B cell (primary cell): ENCODE measurements at regions not wholly inside any gene's neighbourhood (a gene's known extent, or its start where the extent isn't known, plus 50 kb on each side); places are given as distances from the start of the nearest gene placed in this dataset.

Experiments
- EZH2 ChIP-seq: IDR thresholded peaks from 2 replicates; pipeline ENCODE4 v1.6.1; 2012; ENCODE audit warnings: borderline replicate concordance, low read depth, mild to moderate bottlenecking, moderate library complexity, low read length; ENCODE audit not compliant: insufficient read depth, poor library complexity, severe bottlenecking
- TF ChIP-seq, protein P1 (sequence below): fragments of 200-600 bp; IDR thresholded peaks from one replicate; pipeline ENCODE4 v1.8.0; 2022; ENCODE audit warnings: antibody characterized with exemption, mild to moderate bottlenecking

DNA sequence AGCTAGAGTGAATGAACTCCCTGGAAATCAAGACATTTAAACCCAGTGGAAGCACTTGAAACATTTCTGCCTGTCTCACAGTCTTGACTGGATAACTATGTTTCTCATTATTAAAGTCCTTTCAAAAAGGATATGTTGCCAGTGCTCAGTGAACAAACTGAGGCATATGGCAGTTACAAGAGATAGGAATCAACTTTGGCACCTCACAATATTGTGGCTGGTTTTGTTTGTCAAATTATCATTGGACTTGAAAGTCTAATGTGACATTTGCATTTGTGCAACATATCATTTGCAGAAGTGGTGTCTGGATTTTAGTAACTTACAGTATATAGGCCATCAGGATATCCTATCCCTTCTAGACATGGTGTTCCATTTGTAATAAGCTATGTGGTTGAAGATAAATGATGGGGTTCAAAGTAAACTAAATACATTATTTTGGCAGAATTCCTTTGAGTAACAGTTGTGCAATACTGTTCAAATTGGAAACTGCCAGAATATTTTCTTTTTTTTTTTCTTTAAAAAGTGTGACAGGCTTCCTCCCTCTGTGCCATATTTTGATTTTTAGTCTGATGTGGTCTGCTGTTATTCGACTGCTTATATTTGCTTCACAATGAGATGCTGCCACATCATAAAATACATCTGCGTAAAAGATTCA is 927.7 kb downstream of the FLRT2 start:
- TF ChIP-seq, protein P1, sequence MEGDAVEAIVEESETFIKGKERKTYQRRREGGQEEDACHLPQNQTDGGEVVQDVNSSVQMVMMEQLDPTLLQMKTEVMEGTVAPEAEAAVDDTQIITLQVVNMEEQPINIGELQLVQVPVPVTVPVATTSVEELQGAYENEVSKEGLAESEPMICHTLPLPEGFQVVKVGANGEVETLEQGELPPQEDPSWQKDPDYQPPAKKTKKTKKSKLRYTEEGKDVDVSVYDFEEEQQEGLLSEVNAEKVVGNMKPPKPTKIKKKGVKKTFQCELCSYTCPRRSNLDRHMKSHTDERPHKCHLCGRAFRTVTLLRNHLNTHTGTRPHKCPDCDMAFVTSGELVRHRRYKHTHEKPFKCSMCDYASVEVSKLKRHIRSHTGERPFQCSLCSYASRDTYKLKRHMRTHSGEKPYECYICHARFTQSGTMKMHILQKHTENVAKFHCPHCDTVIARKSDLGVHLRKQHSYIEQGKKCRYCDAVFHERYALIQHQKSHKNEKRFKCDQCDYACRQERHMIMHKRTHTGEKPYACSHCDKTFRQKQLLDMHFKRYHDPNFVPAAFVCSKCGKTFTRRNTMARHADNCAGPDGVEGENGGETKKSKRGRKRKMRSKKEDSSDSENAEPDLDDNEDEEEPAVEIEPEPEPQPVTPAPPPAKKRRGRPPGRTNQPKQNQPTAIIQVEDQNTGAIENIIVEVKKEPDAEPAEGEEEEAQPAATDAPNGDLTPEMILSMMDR, result no peak
- no peak for TF ChIP-seq EZH2
